Psoas muscle (tissue), 7 donors: ENCODE measurements at regions not wholly inside any gene's neighbourhood (a gene's known extent, or its start where the extent isn't known, plus 50 kb on each side); places are given as distances from the start of the nearest gene placed in this dataset.

ENCODE experiments used
- ATAC-seq, 4 donors: fragments of 200-7000 bp; cut with Tn5 transposase; one replicate each; pipeline ENCODE4 v1.9.1; 2020; ENCODE audit warnings: moderate library complexity in 3 of 4, mild to moderate bottlenecking in 2 of 4
- DNase-seq, 2 donors: peaks; one replicate each; pipeline ENCODE4 v3.0.0-alpha.2; 2020
- H3K27ac ChIP-seq: fragments of 200-600 bp; one replicate; pipeline ENCODE4 v1.8.0; 2022
- H3K27me3 ChIP-seq, 3 donors: fragments of 200-600 bp in 1 of 3; one replicate each; pipeline versions ENCODE4 v1.6.1 to v1.8.0; 2013 to 2022; ENCODE audit warnings: low read length in 2 of 3, mild to moderate bottlenecking in 2 of 3, moderate library complexity in 1 of 3; ENCODE audit not compliant: insufficient read depth in 3 of 3
- H3K36me3 ChIP-seq, 2 donors: fragments of 200-600 bp in 1 of 2; one replicate each; pipeline versions ENCODE4 v1.6.1 to v1.8.0; 2013 to 2022; ENCODE audit warnings: low read depth in 1 of 2, mild to moderate bottlenecking in 1 of 2, moderate library complexity in 1 of 2; ENCODE audit not compliant: insufficient read depth in 1 of 2
- H3K4me1 ChIP-seq: fragments of 200-600 bp; one replicate; pipeline ENCODE4 v1.8.0; 2022
- H3K4me3 ChIP-seq: fragments of 200-600 bp; one replicate; pipeline ENCODE4 v1.8.0; 2022; ENCODE audit warnings: mild to moderate bottlenecking
- H3K9me3 ChIP-seq: fragments of 200-600 bp; one replicate; pipeline ENCODE4 v1.8.0; 2022
- CTCF ChIP-seq: fragments of 200-600 bp; IDR thresholded peaks from one replicate; pipeline ENCODE4 v1.8.0; 2022; ENCODE audit warnings: antibody characterized with exemption
- WGBS, 3 donors: extraction: QIAGEN DNeasy Blood & Tissue Kit; methylation state at CpG; one replicate each; pipeline versions ENCODE4 v1.1.6 to v1.1.7; 2013; 5-methylcytosine and 5-hydroxymethylcytosine counted together
- intact Hi-C, 2 donors: fragments of 100-400 bp; cut with DNase I; formaldehyde crosslinking; loops; one replicate each; pipeline versions ENCODE4 v1.11.0 to v1.14.2; 2022
- donor health status: healthy with polysubstance abuse.
- donor health status: DM: no; HTN: no; CAD: no; lungs with moderate emphysema.
- donor health status: Bipolar disorder and iron deficiency.
- donor health status: healthy.
- donor health status: DM: yes; HTN: yes; CAD: no.
- donor health status: DM: no; HTN: no; CAD: no.
- donor health status: DM: yes; HTN: yes; CAD: no.

GRCh38 chr7:8923164-8923806, 489.9 kb downstream of the NXPH1 start:
- DNase-seq (no peak), ATAC-seq (no peak)
- H3K27ac ChIP-seq, result no peak overlapping the region
- no peaks in the 10 kb centered on the region for H3K27me3 ChIP-seq
- no peak for TF ChIP-seq CTCF
- intact Hi-C loops, result no loop called here
- no peaks in the 10 kb centered on the region for H3K36me3 ChIP-seq
- H3K4me3 ChIP-seq, result no peak overlapping the region
- H3K4me1 ChIP-seq, result no peaks in the 10 kb centered on the region
- H3K9me3 ChIP-seq, result no peaks in the 10 kb centered on the region
- 43 to 55% (median 48%) methylated on average over 2 of the region's 2 CpGs for WGBS, 3 donors

GRCh38 chr7:8931906-8932646, 498.7 kb downstream of the NXPH1 start:
- ATAC-seq, result no peak
- Histone ChIP-seq H3K27ac (no peak overlapping the region), H3K4me3 (no peak overlapping the region), H3K4me1 (no peaks in the 10 kb centered on the region), H3K36me3 (no peaks in the 10 kb centered on the region), H3K9me3 (no peaks in the 10 kb centered on the region), H3K27me3 (no peaks in the 10 kb centered on the region)
- intact Hi-C loops, result no loop called here
- TF ChIP-seq CTCF, result no peak
- DNase-seq, result no peak
- WGBS, 3 donors, result 56 to 67% (median 62%) methylated on average over 8 of the region's 8 CpGs

GRCh38 chr7:8932751-8933150, 499.3 kb downstream of the NXPH1 start:
- no peaks in the 10 kb centered on the region for H3K9me3 ChIP-seq
- no peak for DNase-seq
- no peaks in the 10 kb centered on the region for H3K4me1 ChIP-seq
- no peak for ATAC-seq
- TF ChIP-seq CTCF, result no peak
- H3K4me3 ChIP-seq, result no peak overlapping the region
- no peaks in the 10 kb centered on the region for H3K27me3 ChIP-seq
- WGBS, 3 donors, result 67 to 71% (median 67%) methylated on average over 2 of the region's 2 CpGs
- intact Hi-C loops, result no loop called here
- no peak overlapping the region for H3K27ac ChIP-seq
- no peaks in the 10 kb centered on the region for H3K36me3 ChIP-seq

- WGBS, 3 donors, result 63 to 91% (median 88%) methylated on average over 2 of the region's 2 CpGs
Measured at GRCh38 chr7:8937204-8937603, 503.8 kb downstream of the NXPH1 start.

More at GRCh38 chr7:8937204-8937603, 503.8 kb downstream of the NXPH1 start:
- DNase-seq (no peak), ATAC-seq (no peak)
- Histone ChIP-seq H3K27me3 (no peaks in the 10 kb centered on the region), H3K4me3 (no peak overlapping the region), H3K36me3 (no peaks in the 10 kb centered on the region), H3K27ac (no peak overlapping the region), H3K4me1 (no peaks in the 10 kb centered on the region), H3K9me3 (no peaks in the 10 kb centered on the region)
- TF ChIP-seq CTCF, result no peak
- intact Hi-C loops, result loop anchor here in 1 of 2 donors (5.0 kb wide), 1 partner anchor 1475 kb away; no protein-coding TSS in a partner anchor
